ENCODE measurements at regions not wholly inside any gene's neighbourhood (a gene's known extent, or its start where the extent isn't known, plus 50 kb on each side); places are given as distances from the start of the nearest gene placed in this dataset.

DNA sequence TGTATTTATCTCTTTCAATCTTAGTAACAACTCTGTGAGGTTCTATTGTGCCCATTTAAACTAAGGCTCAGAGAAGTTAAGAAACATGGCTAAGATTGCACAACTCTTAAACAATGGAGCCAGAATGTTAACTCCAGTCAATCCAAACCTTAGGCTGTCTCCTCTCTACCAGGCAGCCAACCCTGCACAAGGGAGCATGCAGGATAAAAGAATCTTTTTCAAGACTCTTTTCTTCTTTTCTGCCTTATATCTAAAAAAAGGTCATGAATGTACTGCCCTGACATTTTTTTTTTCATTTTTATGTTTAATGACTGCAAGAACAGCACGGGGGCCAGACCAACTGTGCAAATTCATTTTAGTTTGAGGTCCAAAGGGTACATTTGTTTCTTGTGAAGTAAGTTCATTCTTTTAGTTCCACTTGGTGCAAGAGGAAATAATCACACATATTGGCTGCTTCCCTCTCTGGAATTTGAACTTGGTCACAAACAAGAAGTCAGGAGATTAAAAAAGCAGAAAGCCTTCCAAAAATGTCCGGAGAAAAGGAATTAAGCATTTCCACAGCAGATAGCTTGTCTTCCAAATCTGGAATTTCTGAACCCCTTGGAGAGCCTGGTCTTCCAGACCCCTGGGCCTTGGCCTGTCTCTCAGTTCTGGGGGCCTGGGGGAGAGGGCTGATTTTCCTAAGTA, 96.0 kb upstream of the RIOK3 start:
- Mint-ChIP-seq H3K27me3 (no peaks in the 10 kb centered on the region), H3K36me3 (ENCODE audit: low read depth) (peaks cover 19% of the 10 kb centered on the region), H3K9me3 (no peaks in the 10 kb centered on the region), H3K4me3 (no peak overlapping the region), H3K27ac (no peak overlapping the region), H3K4me1 (peaks cover 31% of the 10 kb centered on the region)
- no peak for DNase-seq
- no peak for ATAC-seq

DNA sequence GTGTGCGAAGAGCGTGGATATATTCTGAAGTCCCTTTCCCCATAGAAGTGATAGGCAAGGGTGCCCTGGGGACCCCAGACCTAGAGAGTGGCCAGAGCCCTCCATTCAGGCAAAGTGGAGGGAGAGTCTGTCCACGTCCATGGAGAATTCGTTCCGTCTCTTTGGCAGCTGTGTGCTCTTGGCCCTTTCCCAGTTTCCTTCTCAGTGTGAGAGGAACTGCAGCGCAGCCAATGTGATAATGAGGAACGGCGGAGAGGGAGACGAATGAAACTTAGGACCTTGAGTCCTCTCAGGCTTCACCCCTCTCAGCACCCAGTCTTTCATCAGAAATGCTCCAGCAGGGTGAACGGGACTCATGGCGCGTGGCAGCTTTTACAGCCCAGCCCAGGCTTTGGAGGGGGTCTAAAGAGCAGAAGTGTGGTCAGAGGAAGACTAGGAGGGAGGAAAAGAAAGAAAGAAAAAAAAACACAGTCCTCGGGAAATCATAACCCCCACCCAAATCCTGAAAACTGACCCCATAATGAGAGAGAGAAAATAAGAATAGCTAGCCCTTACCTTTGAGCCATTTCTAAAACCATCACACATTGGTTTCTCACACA, 95.0 kb upstream of the RIOK3 start:
- Mint-ChIP-seq H3K9me3 (no peaks in the 10 kb centered on the region), H3K27ac (peak overlapping the region; percentile 59), H3K4me3 (no peak overlapping the region), H3K36me3 (ENCODE audit: low read depth) (peaks cover 12% of the 10 kb centered on the region), H3K27me3 (no peaks in the 10 kb centered on the region), H3K4me1 (peaks cover 31% of the 10 kb centered on the region)
- ATAC-seq (no peak), DNase-seq (no peak)

DNA sequence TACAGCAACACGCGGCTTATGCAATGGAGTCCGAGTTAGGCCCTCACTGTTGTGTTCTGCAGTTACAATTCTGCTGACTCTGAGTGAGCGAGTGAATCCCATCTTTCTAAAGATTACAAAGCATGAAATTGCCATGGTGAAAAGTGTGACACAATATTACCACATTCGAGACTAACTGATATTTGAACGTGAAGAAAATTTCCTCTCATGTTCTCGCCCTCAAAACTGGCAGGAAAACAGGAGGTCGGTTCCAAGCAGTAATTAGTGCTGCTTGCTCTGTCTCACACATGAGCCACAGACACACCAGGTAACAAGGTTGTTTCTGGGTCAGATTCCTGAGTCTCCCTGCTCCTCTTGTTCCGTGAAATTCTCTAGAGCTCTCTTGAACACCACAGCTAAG, 93.7 kb upstream of the RIOK3 start:
- Mint-ChIP-seq H3K27ac (no peak overlapping the region), H3K4me3 (no peak overlapping the region), H3K4me1 (peaks cover 29% of the 10 kb centered on the region), H3K9me3 (no peaks in the 10 kb centered on the region), H3K27me3 (no peaks in the 10 kb centered on the region), H3K36me3 (ENCODE audit: low read depth) (peaks cover 6% of the 10 kb centered on the region)
- DNase-seq (no peak), ATAC-seq (no peak)

DNA sequence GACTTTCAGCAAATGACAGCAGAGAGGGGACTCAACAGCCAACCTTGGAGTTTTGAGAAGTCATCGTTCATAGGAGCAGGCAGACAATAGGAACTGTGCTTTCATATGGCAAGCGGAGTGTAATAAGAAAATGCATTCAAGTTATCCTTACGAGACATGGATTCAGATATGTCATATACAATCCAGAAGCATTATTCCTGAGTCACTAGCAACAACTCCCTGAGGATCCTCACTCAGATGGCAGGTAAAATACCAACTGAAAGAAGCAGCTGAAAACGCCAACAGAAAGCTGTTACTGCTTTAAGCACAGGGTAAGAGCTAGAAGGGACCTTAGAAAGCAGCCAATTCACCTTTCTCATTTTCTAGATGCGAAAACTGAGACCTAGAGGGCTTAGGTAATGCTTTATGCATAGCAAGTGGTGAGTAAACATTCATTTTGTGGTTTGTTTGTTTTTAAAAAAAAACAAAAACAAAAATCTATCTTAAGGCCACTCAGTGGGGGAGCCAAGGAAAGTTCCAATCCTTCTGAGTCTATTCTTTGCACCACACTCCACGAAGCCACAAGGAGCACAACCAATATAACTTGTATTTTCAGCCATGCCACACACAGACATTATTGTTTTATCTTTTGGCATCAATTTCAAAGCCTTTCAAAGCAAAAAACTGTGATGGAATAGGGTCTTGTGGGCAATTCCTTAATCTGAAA, 89.1 kb upstream of the RIOK3 start:
- Mint-ChIP-seq H3K36me3 (ENCODE audit: low read depth) (peaks cover 3% of the 10 kb centered on the region), H3K27ac (no peak overlapping the region), H3K4me1 (peaks cover 10% of the 10 kb centered on the region), H3K27me3 (no peaks in the 10 kb centered on the region), H3K4me3 (no peak overlapping the region), H3K9me3 (no peaks in the 10 kb centered on the region)
- DNase-seq (no peak), ATAC-seq (no peak)

GRCh38 chr18:23365602-23366001, 87.5 kb upstream of the RIOK3 start:
- DNase-seq: no peak
- Mint-ChIP-seq H3K36me3 (ENCODE audit: low read depth) (peaks cover 2% of the 10 kb centered on the region), H3K27me3 (no peaks in the 10 kb centered on the region), H3K4me3 (no peak overlapping the region), H3K27ac (no peak overlapping the region), H3K9me3 (no peaks in the 10 kb centered on the region), H3K4me1 (no peaks in the 10 kb centered on the region)
- no peak for ATAC-seq

- H3K27me3 Mint-ChIP-seq: no peaks in the 10 kb centered on the region
- DNase-seq: no peak
- H3K27ac Mint-ChIP-seq: no peak overlapping the region
- no peak overlapping the region for H3K4me3 Mint-ChIP-seq
- no peak for ATAC-seq
- peaks cover 2% of the 10 kb centered on the region for H3K36me3 Mint-ChIP-seq (ENCODE audit: low read depth)
- H3K4me1 Mint-ChIP-seq: no peaks in the 10 kb centered on the region
- H3K9me3 Mint-ChIP-seq: no peaks in the 10 kb centered on the region
These were observed 83.8 kb upstream of the RIOK3 start for GRCh38 chr18:23369266-23369665.

- DNase-seq (no peak), ATAC-seq (no peak)
- Mint-ChIP-seq H3K9me3 (no peaks in the 10 kb centered on the region), H3K27me3 (no peaks in the 10 kb centered on the region), H3K4me3 (no peak overlapping the region), H3K36me3 (ENCODE audit: low read depth) (peaks cover 2% of the 10 kb centered on the region), H3K4me1 (peaks cover 15% of the 10 kb centered on the region), H3K27ac (no peak overlapping the region)
These were observed 79.5 kb upstream of the RIOK3 start for GRCh38 chr18:23373570-23373969.

- H3K9me3 Mint-ChIP-seq: no peaks in the 10 kb centered on the region
- H3K27ac Mint-ChIP-seq: peak overlapping the region; percentile 38
- peaks cover 18% of the 10 kb centered on the region for H3K4me1 Mint-ChIP-seq
- no peak for DNase-seq
- ATAC-seq: peak; percentile 67
- H3K27me3 Mint-ChIP-seq: no peaks in the 10 kb centered on the region
- H3K36me3 Mint-ChIP-seq (ENCODE audit: low read depth): peaks cover 3% of the 10 kb centered on the region
- H3K4me3 Mint-ChIP-seq: no peak overlapping the region
These were observed 75.3 kb upstream of the RIOK3 start for GRCh38 chr18:23377669-23378301.

DNA sequence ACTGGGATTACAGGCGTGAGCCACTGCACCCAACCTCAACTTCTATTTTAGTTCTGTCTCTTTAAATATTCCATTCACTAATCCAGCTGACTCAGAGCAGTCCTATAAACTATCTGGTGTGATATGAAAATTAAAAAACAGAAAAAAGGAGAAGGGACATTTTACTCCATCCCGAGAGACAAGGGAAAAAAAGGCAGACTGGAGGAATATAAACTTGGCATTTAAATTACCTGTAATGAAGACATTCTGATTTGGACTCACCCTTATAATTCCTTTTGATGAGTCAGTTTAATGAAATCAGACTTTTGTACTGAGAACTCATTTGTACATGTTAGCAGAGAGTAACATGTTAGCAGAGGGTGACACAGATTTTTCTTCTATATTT, 74.8 kb upstream of the RIOK3 start:
- H3K4me3 Mint-ChIP-seq: no peak overlapping the region

GRCh38 chr18:23380001-23380550, 73.0 kb upstream of the RIOK3 start:
- no peak for DNase-seq
- Mint-ChIP-seq H3K4me3 (no peak overlapping the region), H3K27me3 (no peaks in the 10 kb centered on the region), H3K4me1 (peaks cover 24% of the 10 kb centered on the region), H3K9me3 (no peaks in the 10 kb centered on the region), H3K27ac (no peak overlapping the region), H3K36me3 (ENCODE audit: low read depth) (peaks cover 17% of the 10 kb centered on the region)
- no peak for ATAC-seq

More for the DNA sequence above, 74.8 kb upstream of the RIOK3 start:
- Mint-ChIP-seq H3K27ac (peak overlapping the region; percentile 38), H3K27me3 (no peaks in the 10 kb centered on the region), H3K9me3 (no peaks in the 10 kb centered on the region), H3K4me1 (peaks cover 18% of the 10 kb centered on the region), H3K36me3 (ENCODE audit: low read depth) (peaks cover 8% of the 10 kb centered on the region)
- DNase-seq (no peak), ATAC-seq (no peak)

GRCh38 chr18:23380817-23381216, 72.3 kb upstream of the RIOK3 start:
- H3K27ac Mint-ChIP-seq: no peak overlapping the region
- no peaks in the 10 kb centered on the region for H3K9me3 Mint-ChIP-seq
- peaks cover 28% of the 10 kb centered on the region for H3K4me1 Mint-ChIP-seq
- ATAC-seq: no peak
- H3K27me3 Mint-ChIP-seq: no peaks in the 10 kb centered on the region
- H3K4me3 Mint-ChIP-seq: no peak overlapping the region
- H3K36me3 Mint-ChIP-seq (ENCODE audit: low read depth): peaks cover 17% of the 10 kb centered on the region
- no peak for DNase-seq

GRCh38 chr18:23383494-23383893, 69.6 kb upstream of the RIOK3 start:
- no peak for DNase-seq
- Mint-ChIP-seq H3K9me3 (no peaks in the 10 kb centered on the region), H3K36me3 (ENCODE audit: low read depth) (peaks cover 17% of the 10 kb centered on the region), H3K4me1 (peaks cover 13% of the 10 kb centered on the region), H3K27ac (no peak overlapping the region), H3K27me3 (no peaks in the 10 kb centered on the region), H3K4me3 (no peak overlapping the region)
- no peak for ATAC-seq

- Mint-ChIP-seq H3K9me3 (no peaks in the 10 kb centered on the region), H3K36me3 (ENCODE audit: low read depth) (peaks cover 17% of the 10 kb centered on the region), H3K4me3 (no peak overlapping the region), H3K27me3 (no peaks in the 10 kb centered on the region), H3K4me1 (peaks cover 9% of the 10 kb centered on the region), H3K27ac (peak overlapping the region; percentile 25)
- no peak for ATAC-seq
- no peak for DNase-seq
These were observed 68.0 kb upstream of the RIOK3 start for GRCh38 chr18:23384778-23385736.

DNA sequence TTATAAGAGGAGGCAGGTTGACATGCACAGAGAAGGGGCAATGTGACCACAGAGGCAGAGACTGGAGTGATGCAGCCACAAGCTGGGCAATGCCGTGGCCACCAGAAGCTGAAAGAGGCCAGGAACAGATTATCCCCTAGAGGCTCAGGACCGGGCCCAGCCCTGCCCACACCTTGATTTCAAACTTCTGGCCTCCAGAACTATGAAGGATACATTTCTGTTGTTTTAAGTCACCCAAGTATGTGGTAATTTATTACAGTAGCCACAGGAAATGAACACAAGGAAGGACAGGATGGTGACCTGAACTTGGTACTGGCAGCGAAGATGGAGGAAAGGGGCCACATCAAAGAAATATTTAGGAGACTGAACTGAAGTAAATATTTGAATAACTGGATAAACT, 66.8 kb upstream of the RIOK3 start:
- ATAC-seq: no peak
- Mint-ChIP-seq H3K9me3 (no peaks in the 10 kb centered on the region), H3K4me1 (peaks cover 9% of the 10 kb centered on the region), H3K4me3 (no peak overlapping the region), H3K27me3 (no peaks in the 10 kb centered on the region), H3K27ac (no peak overlapping the region), H3K36me3 (ENCODE audit: low read depth) (peaks cover 15% of the 10 kb centered on the region)
- no peak for DNase-seq

All from activated naive CD8-positive, alpha-beta T cell treated with anti-CD3 and anti-CD28 coated beads, Interleukin-2, amount 50 U/mL, for 24 hours (primary cell).